Cardiac muscle cell (in vitro differentiated cells and primary cell): ENCODE measurements at regions not wholly inside any gene's neighbourhood (a gene's known extent, or its start where the extent isn't known, plus 50 kb on each side); places are given as distances from the start of the nearest gene placed in this dataset.

ENCODE experiments used
- DNase-seq, 2 donors: peaks; one replicate each; pipeline versions ENCODE4 v3.0.0 to v3.0.0-alpha.2; 2010 to 2017; ENCODE audit warnings: low read depth in 1 of 2, low spot score in 1 of 2
- H3K27ac ChIP-seq: fragments of 200-600 bp; sonication (generic); 2 replicates; pipeline ENCODE4 v1.5.1; 2016
- H3K27me3 ChIP-seq: fragments of 200-600 bp; sonication (generic); 2 replicates; pipeline ENCODE4 v1.6.0; 2016; ENCODE audit warnings: control low read depth
- H3K36me3 ChIP-seq: fragments of 200-600 bp; sonication (generic); 2 replicates; pipeline ENCODE4 v1.5.1; 2016; ENCODE audit warnings: control low read depth
- H3K4me1 ChIP-seq: fragments of 200-600 bp; sonication (generic); 2 replicates; pipeline ENCODE4 v1.8.1; 2017; ENCODE audit warnings: low read depth, mild to moderate bottlenecking, mixed run types
- H3K4me3 ChIP-seq: fragments of 200-600 bp; sonication (generic); 2 replicates; pipeline ENCODE4 v1.5.1; 2016; ENCODE audit warnings: mild to moderate bottlenecking
- H3K9me3 ChIP-seq: fragments of 200-600 bp; sonication (generic); 2 replicates; pipeline ENCODE4 v1.5.1; 2017; ENCODE audit warnings: low read depth, mild to moderate bottlenecking, control low read depth
- CTCF ChIP-seq: IDR thresholded peaks from 2 replicates; pipeline ENCODE4 v1.5.1; 2012; ENCODE audit warnings: low read depth, mild to moderate bottlenecking, low read length

GRCh38 chr10:110430340-110431273 is 67.1 kb upstream of the DUSP5 start:
- Histone ChIP-seq H3K9me3 (no peaks in the 10 kb centered on the region), H3K27ac (no peak overlapping the region), H3K4me3 (no peak overlapping the region), H3K4me1 (no peaks in the 10 kb centered on the region), H3K36me3 (no peaks in the 10 kb centered on the region), H3K27me3 (no peaks in the 10 kb centered on the region)
- no peak for TF ChIP-seq CTCF
- DNase-seq: no peak

- no peaks in the 10 kb centered on the region for H3K36me3 ChIP-seq
- H3K27ac ChIP-seq: no peak overlapping the region
- no peak for TF ChIP-seq CTCF
- DNase-seq: no peak
- no peak overlapping the region for H3K4me3 ChIP-seq
- H3K27me3 ChIP-seq: no peaks in the 10 kb centered on the region
- no peaks in the 10 kb centered on the region for H3K9me3 ChIP-seq
- H3K4me1 ChIP-seq: no peaks in the 10 kb centered on the region
Measured at GRCh38 chr10:110431659-110432058, 66.0 kb upstream of the DUSP5 start.

GRCh38 chr10:110432084-110432483 is 65.6 kb upstream of the DUSP5 start:
- Histone ChIP-seq H3K36me3 (no peaks in the 10 kb centered on the region), H3K4me3 (no peak overlapping the region)

GRCh38 chr10:110432814-110433565 is 64.7 kb upstream of the DUSP5 start:
- no peaks in the 10 kb centered on the region for H3K27me3 ChIP-seq
- no peak overlapping the region for H3K4me3 ChIP-seq
- no peaks in the 10 kb centered on the region for H3K36me3 ChIP-seq
- H3K4me1 ChIP-seq: no peaks in the 10 kb centered on the region
- H3K27ac ChIP-seq: no peak overlapping the region
- no peaks in the 10 kb centered on the region for H3K9me3 ChIP-seq
- DNase-seq: no peak
- TF ChIP-seq CTCF: no peak

More at GRCh38 chr10:110432084-110432483, 65.6 kb upstream of the DUSP5 start:
- Histone ChIP-seq H3K4me1 (no peaks in the 10 kb centered on the region), H3K9me3 (no peaks in the 10 kb centered on the region), H3K27me3 (no peaks in the 10 kb centered on the region), H3K27ac (no peak overlapping the region)
- TF ChIP-seq CTCF: no peak
- DNase-seq: no peak

- Histone ChIP-seq H3K4me3 (no peak overlapping the region), H3K9me3 (no peaks in the 10 kb centered on the region), H3K27ac (no peak overlapping the region), H3K27me3 (no peaks in the 10 kb centered on the region), H3K4me1 (no peaks in the 10 kb centered on the region), H3K36me3 (no peaks in the 10 kb centered on the region)
- DNase-seq: no peak
- TF ChIP-seq CTCF: no peak
Measured at GRCh38 chr10:110433740-110434139, 64.0 kb upstream of the DUSP5 start.
